Left lung (tissue), 4 donors: ENCODE measurements at regions not wholly inside any gene's neighbourhood (a gene's known extent, or its start where the extent isn't known, plus 50 kb on each side); places are given as distances from the start of the nearest gene placed in this dataset.
A peak's percentile ranks its signal among the peaks of the same experiment; 100 is the strongest.

Experiments
- ATAC-seq: fragments of 200-7000 bp; cut with Tn5 transposase; one replicate; pipeline ENCODE4 v1.9.1; 2020; ENCODE audit warnings: moderate library complexity
- DNase-seq, 4 donors: peaks; one replicate each; pipeline ENCODE4 v3.0.0-alpha.2; 2013 to 2020
- H3K27ac ChIP-seq, 2 donors: fragments of 200-600 bp; sonication (generic) in 1 of 2; one replicate each; pipeline versions ENCODE4 v1.5.0 to v1.8.0; 2020 to 2021
- H3K27me3 ChIP-seq, 2 donors: fragments of 200-600 bp; sonication (generic) in 1 of 2; one replicate each; pipeline versions ENCODE4 v1.5.0 to v1.8.0; 2020 to 2021
- H3K36me3 ChIP-seq, 2 donors: fragments of 200-600 bp; sonication (generic) in 1 of 2; one replicate each; pipeline versions ENCODE4 v1.5.0 to v1.8.0; 2020 to 2021
- H3K4me1 ChIP-seq, 2 donors: fragments of 200-600 bp; one replicate each; pipeline ENCODE4 v1.8.0; 2021
- H3K4me3 ChIP-seq, 2 donors: fragments of 200-600 bp; sonication (generic) in 1 of 2; one replicate each; pipeline versions ENCODE4 v1.5.0 to v1.8.0; 2020 to 2021; ENCODE audit warnings: mild to moderate bottlenecking in 1 of 2
- H3K9me3 ChIP-seq, 2 donors: fragments of 200-600 bp; sonication (generic) in 1 of 2; one replicate each; pipeline versions ENCODE4 v1.5.0 to v1.8.0; 2020 to 2021
- intact Hi-C, 2 donors: fragments of 100-400 bp; cut with DNase I; formaldehyde crosslinking; loops; one replicate each; pipeline versions ENCODE4 v1.11.2 to v1.14.2; 2022
- TF ChIP-seq, protein P1 (sequence below), 2 donors: fragments of 200-600 bp; sonication (generic) in 1 of 2; IDR thresholded peaks; one replicate each; pipeline versions ENCODE4 v1.5.0 to v1.8.0; 2021; ENCODE audit warnings: antibody characterized with exemption in 2 of 2
- donor health status: DM: no; HTN: yes; CAD: no.
- donor health status: DM: no; HTN: no; CAD: no.

DNA sequence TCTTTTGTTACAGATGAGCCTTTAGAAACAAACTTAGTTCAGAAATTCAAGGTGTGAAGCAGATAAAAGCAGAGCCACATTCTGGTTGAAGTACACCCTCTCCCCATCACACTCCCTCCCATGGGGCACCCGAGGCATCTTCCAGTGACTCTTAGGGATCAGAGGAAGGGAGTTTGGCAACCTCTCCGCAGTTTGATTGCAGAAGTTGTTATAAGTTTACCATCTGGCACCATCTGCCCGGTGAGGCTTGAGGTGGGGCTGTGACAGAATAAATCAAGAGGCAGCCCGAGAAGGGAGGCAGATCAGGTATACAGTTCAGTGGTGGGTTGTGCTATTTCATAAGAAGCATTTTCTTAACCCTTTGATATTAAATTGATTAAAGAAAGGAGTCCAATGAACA, 458.6 kb upstream of the CLINT1 start:
- Histone ChIP-seq H3K9me3 (no peaks in the 10 kb centered on the region), H3K36me3 (no peaks in the 10 kb centered on the region), H3K27me3 (no peaks in the 10 kb centered on the region), H3K4me3 (no peak overlapping the region), H3K4me1 (no peaks in the 10 kb centered on the region), H3K27ac (no peak overlapping the region)
- intact Hi-C loops = no loop called here
- ATAC-seq (no peak), DNase-seq (no peak)
- TF ChIP-seq, protein P1, sequence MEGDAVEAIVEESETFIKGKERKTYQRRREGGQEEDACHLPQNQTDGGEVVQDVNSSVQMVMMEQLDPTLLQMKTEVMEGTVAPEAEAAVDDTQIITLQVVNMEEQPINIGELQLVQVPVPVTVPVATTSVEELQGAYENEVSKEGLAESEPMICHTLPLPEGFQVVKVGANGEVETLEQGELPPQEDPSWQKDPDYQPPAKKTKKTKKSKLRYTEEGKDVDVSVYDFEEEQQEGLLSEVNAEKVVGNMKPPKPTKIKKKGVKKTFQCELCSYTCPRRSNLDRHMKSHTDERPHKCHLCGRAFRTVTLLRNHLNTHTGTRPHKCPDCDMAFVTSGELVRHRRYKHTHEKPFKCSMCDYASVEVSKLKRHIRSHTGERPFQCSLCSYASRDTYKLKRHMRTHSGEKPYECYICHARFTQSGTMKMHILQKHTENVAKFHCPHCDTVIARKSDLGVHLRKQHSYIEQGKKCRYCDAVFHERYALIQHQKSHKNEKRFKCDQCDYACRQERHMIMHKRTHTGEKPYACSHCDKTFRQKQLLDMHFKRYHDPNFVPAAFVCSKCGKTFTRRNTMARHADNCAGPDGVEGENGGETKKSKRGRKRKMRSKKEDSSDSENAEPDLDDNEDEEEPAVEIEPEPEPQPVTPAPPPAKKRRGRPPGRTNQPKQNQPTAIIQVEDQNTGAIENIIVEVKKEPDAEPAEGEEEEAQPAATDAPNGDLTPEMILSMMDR (IDR thresholded peaks at IDR 0.05) = no peak

DNA sequence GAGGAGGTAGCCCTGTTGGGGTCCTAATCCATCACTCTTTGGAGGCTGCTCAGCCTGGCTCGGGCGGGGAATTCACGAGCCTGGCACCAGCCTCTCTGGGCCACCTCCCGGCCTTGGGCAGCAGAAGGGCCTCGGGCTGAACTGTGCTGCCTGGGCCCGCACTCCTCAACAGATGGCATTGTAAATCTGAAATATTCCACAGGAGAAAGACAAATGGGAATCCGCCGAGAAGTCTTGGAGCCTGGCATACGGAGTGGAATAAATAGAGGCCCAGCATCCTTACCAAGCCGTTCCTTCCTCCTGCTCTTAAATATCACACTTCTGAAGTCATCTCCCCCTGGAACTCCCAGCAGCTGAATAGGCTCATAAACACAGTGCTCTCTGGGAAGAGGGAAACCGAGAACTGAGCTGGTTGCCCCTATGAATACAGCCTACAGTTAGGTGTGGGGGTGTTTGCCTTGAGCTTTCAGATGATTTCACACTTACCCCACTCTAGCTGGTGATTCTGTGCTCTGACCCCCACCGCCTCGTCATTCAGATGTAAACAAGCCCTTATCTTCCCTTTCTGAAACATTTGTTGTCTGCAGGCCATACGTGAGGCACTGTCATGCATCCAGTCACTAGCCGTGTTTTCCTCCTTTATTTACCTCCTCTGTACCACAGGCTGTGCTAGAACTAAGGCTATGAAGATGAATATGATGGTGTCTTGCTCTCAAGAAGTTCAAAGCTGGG, 455.0 kb upstream of the CLINT1 start:
- no peaks in the 10 kb centered on the region for H3K27me3 ChIP-seq
- no peak overlapping the region for H3K4me3 ChIP-seq
- no peaks in the 10 kb centered on the region for H3K9me3 ChIP-seq
- H3K4me1 ChIP-seq = no peaks in the 10 kb centered on the region
- ATAC-seq (no peak), DNase-seq (peak in 1 of 4 donors; percentile 52)
- TF ChIP-seq, protein P1 (IDR thresholded peaks at IDR 0.05) = no peak
- H3K36me3 ChIP-seq = no peaks in the 10 kb centered on the region
- no peak overlapping the region for H3K27ac ChIP-seq
- intact Hi-C loops = no loop called here

DNA sequence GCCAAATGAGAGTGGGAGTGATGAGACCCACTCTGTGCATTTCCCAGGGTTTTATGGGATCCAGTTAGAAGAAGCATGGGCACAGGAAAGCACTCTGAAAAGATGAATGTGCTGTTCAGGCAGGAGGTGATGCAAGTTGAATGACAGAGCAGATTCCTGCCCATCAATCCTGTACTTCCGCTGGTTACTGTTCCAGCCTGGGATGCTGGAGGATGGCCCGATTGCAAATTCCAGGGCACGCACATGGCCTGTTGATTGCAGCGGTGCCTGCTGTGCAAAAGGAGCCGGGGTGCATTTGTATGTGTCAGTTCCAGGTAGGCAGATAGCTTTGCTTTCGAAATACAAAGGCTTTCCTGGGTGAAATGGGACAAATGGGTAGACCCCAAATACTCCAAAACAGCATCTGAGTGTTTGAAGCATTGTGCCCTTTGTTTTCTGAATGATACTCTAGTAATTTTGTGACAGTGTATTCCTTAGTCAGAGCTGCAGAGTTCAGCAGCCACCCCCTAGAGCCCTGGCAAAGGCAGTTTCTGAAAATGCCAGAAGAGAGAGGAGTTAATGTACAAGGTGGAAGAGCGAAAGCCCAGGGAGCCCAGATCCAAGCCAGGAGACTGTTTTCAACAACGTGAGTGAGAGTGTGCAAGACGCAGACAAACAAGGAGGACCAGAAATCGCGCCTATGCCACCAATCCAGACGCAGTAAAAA, 454.2 kb upstream of the CLINT1 start:
- no peak for ATAC-seq
- Histone ChIP-seq H3K4me3 (no peak overlapping the region), H3K4me1 (no peaks in the 10 kb centered on the region), H3K36me3 (no peaks in the 10 kb centered on the region), H3K27me3 (no peaks in the 10 kb centered on the region), H3K9me3 (no peaks in the 10 kb centered on the region), H3K27ac (no peak overlapping the region)
- DNase-seq = no peak
- intact Hi-C loops = no loop called here
- TF ChIP-seq, protein P1 (IDR thresholded peaks at IDR 0.05) = no peak

DNA sequence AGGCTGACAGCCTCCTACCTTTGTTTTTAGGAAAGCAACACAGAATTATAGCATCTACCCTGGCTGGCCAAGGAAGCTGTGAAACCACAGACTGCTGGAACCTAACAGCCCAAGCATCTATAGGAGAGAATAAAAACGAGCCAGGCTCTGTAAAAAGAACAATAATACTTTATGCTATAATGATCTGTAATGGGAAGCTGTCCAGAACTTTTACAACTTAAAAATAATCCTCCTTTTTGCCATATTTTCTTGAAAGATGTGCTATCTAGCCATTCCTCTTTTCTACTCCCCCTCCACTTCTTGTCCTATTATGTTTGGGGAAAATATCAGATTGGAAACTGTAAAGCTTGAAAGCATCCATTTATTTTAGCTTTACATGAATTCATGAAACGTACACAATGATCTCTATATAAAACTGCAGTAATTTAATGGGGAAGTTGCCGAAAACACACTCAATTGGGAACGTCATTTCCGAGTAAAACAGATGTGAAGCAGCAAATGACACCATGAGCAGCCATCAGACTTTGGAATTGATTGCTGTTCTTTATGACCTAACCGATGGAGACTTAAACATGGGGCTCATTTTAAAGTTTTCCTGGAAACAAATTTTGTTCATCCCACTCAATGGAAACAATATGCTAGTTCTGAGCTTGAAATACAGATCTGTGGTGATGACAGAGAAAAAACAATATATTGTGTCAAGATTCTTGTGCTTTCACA, 450.3 kb upstream of the CLINT1 start:
- no peak overlapping the region for H3K27ac ChIP-seq
- no peaks in the 10 kb centered on the region for H3K36me3 ChIP-seq
- H3K9me3 ChIP-seq = no peaks in the 10 kb centered on the region
- TF ChIP-seq, protein P1 (IDR thresholded peaks at IDR 0.05) = no peak
- no peaks in the 10 kb centered on the region for H3K27me3 ChIP-seq
- no peak overlapping the region for H3K4me3 ChIP-seq
- no peak for ATAC-seq
- no peaks in the 10 kb centered on the region for H3K4me1 ChIP-seq
- DNase-seq = peak in 2 of 4 donors; percentile 74 to 80
- intact Hi-C loops = no loop called here

DNA sequence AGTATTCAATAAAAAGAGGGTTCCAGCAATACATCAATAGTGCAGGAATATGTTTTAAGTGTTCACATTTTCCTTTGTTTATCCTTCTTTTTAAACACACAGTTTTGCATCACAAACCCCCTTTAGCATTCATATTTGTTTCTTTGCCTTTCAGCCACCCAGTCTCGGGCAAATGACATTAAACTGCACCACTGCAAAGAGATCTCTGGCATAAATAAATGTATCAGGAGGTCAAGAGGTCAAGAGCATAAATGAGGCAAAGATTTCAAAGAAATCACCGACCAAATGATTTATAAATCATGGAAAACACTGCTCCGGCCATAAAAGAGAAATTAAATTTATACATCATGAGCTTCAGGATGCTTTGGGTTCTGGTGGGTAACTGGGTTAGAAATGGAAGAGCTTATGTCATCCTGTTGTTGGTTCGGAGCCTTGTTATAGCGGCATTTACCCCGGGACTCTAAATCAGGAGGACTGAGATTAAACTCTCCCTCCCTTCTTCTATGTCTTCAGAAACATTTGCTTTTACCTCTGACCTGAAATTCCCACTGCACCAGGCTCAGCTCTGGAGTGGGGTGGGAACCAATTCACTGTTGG, 449.6 kb upstream of the CLINT1 start:
- H3K27me3 ChIP-seq = no peaks in the 10 kb centered on the region
- TF ChIP-seq, protein P1 (IDR thresholded peaks at IDR 0.05) = no peak
- no peak overlapping the region for H3K27ac ChIP-seq
- H3K9me3 ChIP-seq = no peaks in the 10 kb centered on the region
- no peaks in the 10 kb centered on the region for H3K4me1 ChIP-seq
- intact Hi-C loops = no loop called here
- ATAC-seq (no peak), DNase-seq (no peak)
- H3K4me3 ChIP-seq = no peak overlapping the region
- H3K36me3 ChIP-seq = no peaks in the 10 kb centered on the region
